Sciatic nerve (tissue), 2 donors: ENCODE measurements at regions not wholly inside any gene's neighbourhood (a gene's known extent, or its start where the extent isn't known, plus 50 kb on each side); places are given as distances from the start of the nearest gene placed in this dataset.
"Not testable (repeated sequence)": the region's sequence is repeated elsewhere in the genome, so short reads cannot be mapped to it uniquely, and the experiment has no call there.

Experiments
- ATAC-seq: fragments of 200-7000 bp; cut with Tn5 transposase; one replicate; pipeline ENCODE4 v1.9.1; 2020; ENCODE audit warnings: mild to moderate bottlenecking, moderate library complexity
- DNase-seq: peaks from one replicate; pipeline ENCODE4 v3.0.0-alpha.2; 2020; ENCODE audit warnings: low spot score
- intact Hi-C: fragments of 100-400 bp; cut with DNase I; formaldehyde crosslinking; loops from one replicate; pipeline ENCODE4 v1.14.2; 2022
- donor health status: DM: no; HTN: no; CAD: no.
- donor health status: DM: no; HTN: no; CAD: no.

- ATAC-seq, result no peak
- DNase-seq, result no peak
- intact Hi-C loops, result no loop called here
Measured at GRCh38 chr5:120895660-120896059, 431.6 kb downstream of the PRR16 start.

GRCh38 chr5:120901199-120901598, 437.1 kb downstream of the PRR16 start:
- DNase-seq, result no peak
- intact Hi-C loops, result no loop called here
- no peak for ATAC-seq

- ATAC-seq (no peak), DNase-seq (no peak)
- intact Hi-C loops, result no loop called here
Measured at GRCh38 chr5:120907953-120908352, 443.9 kb downstream of the PRR16 start.

DNA sequence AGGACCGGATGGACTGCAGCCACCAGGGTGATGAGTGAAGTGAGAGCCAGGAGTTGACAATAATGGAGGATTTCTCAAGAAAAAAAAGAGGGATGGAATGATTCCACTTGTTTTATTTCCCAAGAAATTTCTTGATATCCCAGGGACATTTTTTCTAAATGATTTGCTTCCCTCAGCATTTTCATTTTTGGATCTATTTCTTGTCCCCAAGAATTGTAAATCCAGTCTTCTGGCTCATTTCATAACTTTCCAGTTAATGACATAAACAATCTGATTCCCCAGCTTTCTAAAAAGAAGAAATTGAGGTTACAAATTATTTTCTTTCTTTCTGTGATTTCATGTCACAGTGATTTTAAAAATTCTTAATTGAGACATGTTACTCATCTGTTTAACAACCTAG, 446.5 kb downstream of the PRR16 start:
- DNase-seq (no peak), ATAC-seq (no peak)
- intact Hi-C loops, result no loop called here

DNA sequence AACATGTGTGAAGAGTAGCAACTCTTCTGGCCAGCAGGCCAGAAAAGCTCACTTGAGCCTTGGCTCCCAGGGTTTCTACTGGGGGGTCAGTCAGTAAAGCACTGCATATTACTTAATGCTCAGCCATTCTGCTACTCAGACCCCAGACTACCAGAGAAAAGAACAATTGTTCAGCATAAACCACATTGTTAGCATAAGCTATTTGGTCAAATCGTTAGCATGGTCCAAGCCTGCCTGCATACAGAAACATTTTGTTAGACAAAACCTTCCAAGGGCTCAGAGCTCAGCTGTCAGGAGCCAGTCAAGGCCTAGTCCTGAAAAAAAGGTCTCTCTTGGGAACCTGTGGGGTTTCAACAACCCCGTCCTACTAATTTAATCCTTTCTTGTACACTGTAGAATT, 449.3 kb downstream of the PRR16 start:
- ATAC-seq (no peak), DNase-seq (no peak)
- intact Hi-C loops, result no loop called here

- no peak for ATAC-seq
- intact Hi-C loops, result no loop called here
Measured at GRCh38 chr5:120917214-120917758, 453.2 kb downstream of the PRR16 start.

GRCh38 chr5:120919017-120919416, 454.9 kb downstream of the PRR16 start:
- DNase-seq, result no peak
- no peak for ATAC-seq
- intact Hi-C loops, result no loop called here

More at GRCh38 chr5:120917214-120917758, 453.2 kb downstream of the PRR16 start:
- no peak for DNase-seq

GRCh38 chr5:120923026-120923425, 458.9 kb downstream of the PRR16 start:
- DNase-seq (no peak), ATAC-seq (no peak)
- intact Hi-C loops, result no loop called here

- DNase-seq (no peak), ATAC-seq (no peak)
- intact Hi-C loops, result no loop called here
Measured at GRCh38 chr5:120926471-120926870, 462.4 kb downstream of the PRR16 start.

GRCh38 chr5:120927950-120928530, 463.9 kb downstream of the PRR16 start:
- DNase-seq, result no peak
- intact Hi-C loops, result no loop called here

GRCh38 chr5:120932480-120932879, 468.4 kb downstream of the PRR16 start:
- intact Hi-C loops, result no loop called here
- no peak for DNase-seq
- ATAC-seq, result no peak

More at GRCh38 chr5:120927950-120928530, 463.9 kb downstream of the PRR16 start:
- ATAC-seq, result no peak

DNA sequence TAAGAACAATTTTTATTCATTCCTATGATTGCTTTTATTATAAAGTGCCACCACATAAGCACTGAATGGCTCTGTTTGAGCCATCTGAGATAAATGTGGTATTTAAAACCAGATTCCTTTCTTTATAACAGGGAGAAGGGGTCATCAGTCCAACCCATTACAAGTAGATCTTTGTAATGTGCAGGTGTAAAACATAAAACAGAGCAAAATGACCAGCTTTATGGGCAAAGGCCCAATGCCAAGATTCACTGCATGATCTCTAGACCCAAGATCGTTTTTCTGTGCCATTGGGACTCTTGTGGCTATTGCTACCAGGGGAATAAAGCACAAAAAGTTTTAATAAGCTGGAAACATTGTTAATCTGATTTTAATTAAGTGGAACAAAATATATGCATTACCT, 469.9 kb downstream of the PRR16 start:
- no peak for DNase-seq
- intact Hi-C loops, result no loop called here
- ATAC-seq, result no peak

DNA sequence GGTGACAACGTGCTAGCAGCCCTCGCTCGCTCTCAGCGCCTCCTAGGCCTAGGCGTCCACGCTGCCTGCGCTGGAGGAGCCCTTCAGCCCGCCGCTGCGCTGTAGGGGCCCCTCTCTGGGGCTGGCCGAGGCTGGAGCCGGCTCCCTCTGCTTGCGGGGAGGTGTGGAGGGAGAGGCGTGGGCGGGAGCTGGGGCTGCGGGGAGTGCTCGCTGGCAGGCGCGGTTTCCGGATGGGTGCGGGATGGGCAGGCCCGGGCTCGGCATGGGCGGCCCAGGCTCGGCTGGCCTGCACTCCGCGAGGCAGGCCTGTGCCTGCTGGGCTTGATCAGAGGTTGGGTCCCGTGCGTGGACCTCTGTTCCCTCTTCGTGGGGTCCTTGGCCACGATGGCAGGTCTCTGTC, 472.6 kb downstream of the PRR16 start:
- DNase-seq (no peak), ATAC-seq (no peak)
- intact Hi-C loops, result no loop called here

- no peak for ATAC-seq
- intact Hi-C loops, result no loop called here
- no peak for DNase-seq
Measured at GRCh38 chr5:120938604-120939003, 474.5 kb downstream of the PRR16 start.

DNA sequence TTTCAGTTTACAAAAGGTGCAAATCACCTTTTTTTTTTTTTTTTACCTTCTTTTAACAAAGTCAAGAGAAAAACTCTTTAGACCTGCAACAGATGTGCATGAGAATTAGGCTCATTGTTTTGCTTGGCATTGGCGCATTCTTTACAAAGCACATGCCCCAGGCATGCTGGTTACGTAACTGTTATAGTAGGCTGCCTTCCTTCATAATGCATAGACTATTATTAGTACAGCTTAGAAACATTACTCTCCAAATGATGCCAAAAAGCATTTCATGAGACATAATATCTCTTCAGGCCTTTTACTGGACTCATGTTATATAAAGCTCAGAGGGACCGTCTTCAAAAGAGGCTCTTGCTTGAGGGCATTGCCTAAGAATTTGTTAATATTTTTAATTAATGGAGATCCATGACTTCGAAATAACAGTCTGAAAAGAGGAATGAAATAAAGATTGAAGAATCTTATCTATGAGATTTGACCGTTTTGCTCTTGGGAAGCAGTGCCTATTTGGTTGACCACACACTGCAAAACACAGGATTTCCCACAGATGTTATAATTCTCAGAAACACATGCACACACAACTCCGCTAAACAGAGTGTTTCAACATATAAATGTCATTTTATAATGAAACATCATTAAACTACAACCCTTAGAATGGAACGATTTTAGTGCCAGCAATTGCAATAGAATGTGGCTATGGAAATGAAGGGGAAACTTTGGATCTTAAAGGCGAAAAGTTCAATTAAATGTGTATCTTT, 478.7 kb downstream of the PRR16 start:
- no peak for DNase-seq
- no peak for ATAC-seq
- intact Hi-C loops, result no loop called here

- DNase-seq, intact Hi-C loops, ATAC-seq: not testable (repeated sequence)
Measured at GRCh38 chr5:120949596-120949995, 485.5 kb downstream of the PRR16 start.

DNA sequence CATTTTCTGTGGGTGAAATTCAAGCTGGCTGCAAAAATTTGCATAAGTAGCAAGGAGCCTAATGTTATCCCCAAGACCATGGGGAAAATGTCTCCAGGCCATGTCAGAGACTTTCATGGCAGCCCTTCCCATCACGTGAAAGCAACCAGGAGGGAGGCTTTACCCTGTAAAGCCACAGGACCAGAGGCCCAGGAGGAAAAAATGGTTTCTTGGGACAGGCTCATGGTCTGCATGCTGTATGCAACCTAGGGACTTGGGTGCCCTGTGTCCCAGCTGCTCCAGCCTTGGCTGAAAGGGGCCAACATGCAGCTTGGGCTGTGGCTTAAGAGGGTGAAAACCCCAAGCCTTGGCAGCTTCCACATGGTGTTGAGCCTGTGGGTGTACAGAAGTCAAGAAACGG, 489.3 kb downstream of the PRR16 start:
- intact Hi-C loops, ATAC-seq, DNase-seq: not testable (repeated sequence)

DNA sequence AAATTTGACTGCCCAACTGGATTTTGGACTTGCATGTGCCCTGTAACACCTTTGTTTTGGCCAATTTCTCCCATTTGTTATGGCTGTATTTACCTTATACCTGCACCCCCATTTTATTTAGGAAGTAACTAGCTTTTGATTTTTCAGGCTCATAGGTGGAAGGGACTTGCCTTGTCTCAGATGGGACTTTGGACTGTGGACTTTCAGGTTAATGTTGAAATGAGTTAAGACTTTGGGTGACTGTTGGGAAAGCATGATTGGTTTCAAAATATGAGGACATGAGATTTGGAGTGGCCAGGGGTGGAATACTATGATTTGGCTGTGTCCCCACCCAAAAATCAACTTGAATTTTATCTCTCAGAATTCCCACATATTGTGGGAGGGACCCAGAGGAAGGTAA, 490.2 kb downstream of the PRR16 start:
- no peak for DNase-seq
- intact Hi-C loops, result no loop called here
- no peak for ATAC-seq

DNA sequence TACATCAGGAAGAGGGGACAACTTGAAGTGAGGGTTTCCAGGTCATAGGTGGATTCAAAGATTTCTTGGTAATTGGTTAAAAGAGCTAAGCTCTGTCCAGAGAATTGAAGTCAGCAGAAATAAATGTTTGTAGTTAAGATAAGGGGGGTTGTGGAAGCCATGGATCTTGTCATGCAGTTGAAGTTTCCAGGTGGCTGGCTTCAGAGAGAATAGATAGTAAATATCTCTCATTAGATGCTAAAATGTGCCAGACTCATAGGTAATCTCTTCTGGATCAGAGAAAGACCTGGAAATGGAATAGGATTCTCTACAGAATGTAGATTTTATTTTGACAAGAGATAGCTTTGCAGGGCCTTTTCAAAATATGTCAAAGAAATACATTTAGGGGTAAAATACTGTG, 491.7 kb downstream of the PRR16 start:
- no peak for DNase-seq
- ATAC-seq, result no peak
- intact Hi-C loops, result no loop called here

GRCh38 chr5:120958877-120959485, 494.9 kb downstream of the PRR16 start:
- ATAC-seq (no peak), DNase-seq (no peak)

More at GRCh38 chr5:120958877-120959485, 494.9 kb downstream of the PRR16 start:
- intact Hi-C loops, result no loop called here
